Esophagus muscularis mucosa (tissue), 4 donors: ENCODE measurements at regions not wholly inside any gene's neighbourhood (a gene's known extent, or its start where the extent isn't known, plus 50 kb on each side); places are given as distances from the start of the nearest gene placed in this dataset.

Source experiments
- EP300 ChIP-seq: sonication (generic); formaldehyde crosslinking; IDR thresholded peaks from one replicate; pipeline ENCODE4 v1.6.1; 2017; ENCODE audit warnings: antibody characterized with exemption
- POLR2A ChIP-seq: fragments of 450-650 bp; IDR thresholded peaks from one replicate; pipeline ENCODE4 v1.6.1; 2017; ENCODE audit warnings: antibody characterized with exemption, moderate library complexity, mild to moderate bottlenecking, low read depth
- TF ChIP-seq, protein P1 (sequence below), 3 experiments: fragments of 200-600 bp in 2 of 3; fragments of 450-650 bp in 1 of 3; sonication (generic) in 2 of 3; IDR thresholded peaks; one replicate each; pipeline ENCODE4 v1.5.1; 2017 to 2019; ENCODE audit warnings: antibody characterized with exemption in 3 of 3, mild to moderate bottlenecking in 2 of 3, moderate library complexity in 1 of 3

DNA sequence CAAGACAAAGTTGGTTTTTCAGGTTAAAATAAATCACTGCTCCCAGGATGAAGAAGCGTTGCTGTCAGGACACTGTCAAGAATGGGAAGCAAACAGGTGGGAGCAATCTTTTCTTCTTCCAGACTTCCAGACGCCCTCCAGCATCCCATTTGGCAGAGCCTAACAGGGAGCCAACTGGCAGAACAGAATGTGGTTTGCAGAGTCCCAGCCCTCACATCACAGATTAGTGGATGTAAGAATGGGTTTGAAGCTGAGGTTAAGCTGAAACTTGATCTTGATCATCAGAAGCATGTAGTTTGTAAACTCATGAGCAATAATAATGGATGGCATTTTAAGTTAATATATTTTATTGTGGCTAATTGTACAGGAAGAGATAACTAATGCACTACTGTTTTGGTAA, 636.4 kb downstream of the SLC6A15 start:
- TF ChIP-seq, protein P1, sequence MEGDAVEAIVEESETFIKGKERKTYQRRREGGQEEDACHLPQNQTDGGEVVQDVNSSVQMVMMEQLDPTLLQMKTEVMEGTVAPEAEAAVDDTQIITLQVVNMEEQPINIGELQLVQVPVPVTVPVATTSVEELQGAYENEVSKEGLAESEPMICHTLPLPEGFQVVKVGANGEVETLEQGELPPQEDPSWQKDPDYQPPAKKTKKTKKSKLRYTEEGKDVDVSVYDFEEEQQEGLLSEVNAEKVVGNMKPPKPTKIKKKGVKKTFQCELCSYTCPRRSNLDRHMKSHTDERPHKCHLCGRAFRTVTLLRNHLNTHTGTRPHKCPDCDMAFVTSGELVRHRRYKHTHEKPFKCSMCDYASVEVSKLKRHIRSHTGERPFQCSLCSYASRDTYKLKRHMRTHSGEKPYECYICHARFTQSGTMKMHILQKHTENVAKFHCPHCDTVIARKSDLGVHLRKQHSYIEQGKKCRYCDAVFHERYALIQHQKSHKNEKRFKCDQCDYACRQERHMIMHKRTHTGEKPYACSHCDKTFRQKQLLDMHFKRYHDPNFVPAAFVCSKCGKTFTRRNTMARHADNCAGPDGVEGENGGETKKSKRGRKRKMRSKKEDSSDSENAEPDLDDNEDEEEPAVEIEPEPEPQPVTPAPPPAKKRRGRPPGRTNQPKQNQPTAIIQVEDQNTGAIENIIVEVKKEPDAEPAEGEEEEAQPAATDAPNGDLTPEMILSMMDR (IDR thresholded peaks at IDR 0.05) = no peak
- TF ChIP-seq POLR2A = no peak
- TF ChIP-seq EP300 = no peak
